PC-3 (cell line): ENCODE measurements at regions not wholly inside any gene's neighbourhood (a gene's known extent, or its start where the extent isn't known, plus 50 kb on each side); places are given as distances from the start of the nearest gene placed in this dataset.

Source experiments
- ATAC-seq: fragments of 200-7000 bp; cut with Tn5 transposase; 2 replicates; pipeline ENCODE4 v1.9.1; 2020; ENCODE audit warnings: mild to moderate bottlenecking, moderate library complexity
- BruUV-seq: library from RNA; stranded (reverse); fragments of 400-500 nt; replicated peaks from 2 replicates; lab custom pipeline; 2021; lab: Mats Ljungman, UMichigan
- CTCF ChIA-PET: fragments of 300-600 bp; sonication (Branson Sonifier 250); formaldehyde crosslinking; loops from one replicate; lab custom pipeline; 2022; ENCODE audit warnings: antibody characterized with exemption; lab: Charles Lee
- POLR2A ChIA-PET: fragments of 300-600 bp; sonication (Branson Sonifier 250); formaldehyde crosslinking; loops from one replicate; lab custom pipeline; 2022; ENCODE audit warnings: antibody characterized with exemption; ENCODE audit not compliant: unreplicated experiment; lab: Charles Lee
- DNase-seq: peaks from one replicate; pipeline ENCODE4 v3.0.0-alpha.2; 2015
- H2AFZ ChIP-seq: fragments of 300-600 bp; sonication (generic); 2 replicates; pipeline ENCODE4 v1.6.0; 2016; ENCODE audit warnings: antibody characterized with exemption, low read length
- H3F3A ChIP-seq: fragments of 300-600 bp; sonication (generic); one replicate; pipeline ENCODE4 v1.6.0; 2017; ENCODE audit warnings: antibody characterized with exemption, low read length, control low read depth, mild to moderate bottlenecking; ENCODE audit not compliant: unreplicated experiment
- H3K27ac ChIP-seq: fragments of 300-600 bp; sonication (generic); 2 replicates; pipeline ENCODE4 v1.5.1; 2016; ENCODE audit warnings: mild to moderate bottlenecking, low read length
- H3K27me3 ChIP-seq: fragments of 300-600 bp; sonication (generic); 2 replicates; pipeline ENCODE4 v1.6.1; 2016; ENCODE audit warnings: low read length, mixed read lengths
- H3K36me3 ChIP-seq: fragments of 300-600 bp; sonication (generic); 2 replicates; pipeline ENCODE4 v1.6.1; 2016; ENCODE audit warnings: low read depth, mixed run types, low read length, mixed read lengths
- H3K4me1 ChIP-seq: fragments of 300-600 bp; sonication (generic); 2 replicates; pipeline ENCODE4 v1.5.1; 2016; ENCODE audit warnings: low read length; ENCODE audit not compliant: insufficient read depth
- H3K4me2 ChIP-seq: fragments of 300-600 bp; sonication (generic); 2 replicates; pipeline ENCODE4 v1.6.0; 2016; ENCODE audit warnings: low read length
- H3K4me3 ChIP-seq: fragments of 300-600 bp; sonication (generic); 2 replicates; pipeline ENCODE4 v1.5.1; 2016; ENCODE audit warnings: mild to moderate bottlenecking, low read length, mixed read lengths
- H3K79me2 ChIP-seq: fragments of 300-600 bp; sonication (generic); 2 replicates; pipeline ENCODE4 v1.6.1; 2017; ENCODE audit warnings: low read length, mixed read lengths
- H3K9ac ChIP-seq: fragments of 300-600 bp; sonication (generic); 2 replicates; pipeline ENCODE4 v1.6.0; 2016; ENCODE audit warnings: mild to moderate bottlenecking, low read length
- H3K9me2 ChIP-seq: fragments of 300-600 bp; sonication (generic); replicated peaks from 2 replicates; pipeline ENCODE4 v1.6.1; 2016; ENCODE audit warnings: mixed run types, low read length, mixed read lengths
- H3K9me3 ChIP-seq: fragments of 300-600 bp; sonication (generic); 2 replicates; pipeline ENCODE4 v1.6.1; 2016; ENCODE audit warnings: low read length, mixed read lengths
- H4K20me1 ChIP-seq: fragments of 300-600 bp; sonication (generic); 2 replicates; pipeline ENCODE4 v1.6.1; 2016; ENCODE audit warnings: low read length, mixed read lengths
- CTCF ChIP-seq: fragments of 300-600 bp; sonication (generic); conservative IDR thresholded peaks from 2 replicates; pipeline ENCODE4 v1.5.1; 2017; ENCODE audit warnings: antibody characterized with exemption, low read depth, mild to moderate bottlenecking, low read length
- EZH2 ChIP-seq: fragments of 300-600 bp; sonication (generic); IDR thresholded peaks from one replicate; pipeline ENCODE4 v1.6.1; 2017; ENCODE audit warnings: antibody characterized with exemption, mild to moderate bottlenecking, low read length; ENCODE audit not compliant: unreplicated experiment
- EZH2phosphoT487 ChIP-seq: fragments of 300-600 bp; sonication (generic); IDR thresholded peaks from 2 replicates; pipeline ENCODE4 v1.6.1; 2018; ENCODE audit warnings: mild to moderate bottlenecking, antibody characterized with exemption, low read length, borderline replicate concordance
- intact Hi-C: fragments of 100-400 bp; cut with micrococcal nuclease; formaldehyde crosslinking; loops from 2 replicates; pipeline ENCODE4 v1.9.0; 2023

- intact Hi-C loops: no loop called here
- no peaks in the 10 kb centered on the region for H3K36me3 ChIP-seq
- H3K9ac ChIP-seq: no peak overlapping the region
- no peaks in the 10 kb centered on the region for H3K4me1 ChIP-seq
- no peak overlapping the region for H3K27ac ChIP-seq
- no peaks in the 10 kb centered on the region for H4K20me1 ChIP-seq
- H2AFZ ChIP-seq: no peak overlapping the region
- H3K27me3 ChIP-seq: no peaks in the 10 kb centered on the region
- BruUV-seq: no TSS peak
- ChIA-PET CTCF (no interaction called here), POLR2A (interaction anchor here (0.5 kb wide), 1 partner anchor 252 kb away, joined by 3 read pairs; no protein-coding TSS in a partner anchor)
- H3F3A ChIP-seq: no peaks in the 10 kb centered on the region
- no peak overlapping the region for H3K4me3 ChIP-seq
- no peaks in the 10 kb centered on the region for H3K9me3 ChIP-seq
- ATAC-seq (no peak), DNase-seq (no peak)
- TF ChIP-seq CTCF (no peak), EZH2 (no peak), EZH2phosphoT487 (no peak)
- no peak overlapping the region for H3K4me2 ChIP-seq
- no peaks in the 10 kb centered on the region for H3K9me2 ChIP-seq
- H3K79me2 ChIP-seq: no peaks in the 10 kb centered on the region
Measured at GRCh38 chr6:3643921-3644738, 107.4 kb downstream of the PXDC1 start.

GRCh38 chr6:3640868-3641267, 110.6 kb downstream of the PXDC1 start:
- Histone ChIP-seq H3K27me3 (no peaks in the 10 kb centered on the region), H3K4me3 (no peak overlapping the region), H2AFZ (no peak overlapping the region), H3K27ac (no peak overlapping the region), H3K4me1 (no peaks in the 10 kb centered on the region), H3K9me3 (no peaks in the 10 kb centered on the region), H4K20me1 (no peaks in the 10 kb centered on the region), H3K9me2 (no peaks in the 10 kb centered on the region), H3K36me3 (no peaks in the 10 kb centered on the region), H3F3A (no peaks in the 10 kb centered on the region), H3K79me2 (no peaks in the 10 kb centered on the region), H3K4me2 (no peak overlapping the region), H3K9ac (no peak overlapping the region)
- no TSS peak for BruUV-seq
- DNase-seq (no peak), ATAC-seq (no peak)
- TF ChIP-seq EZH2 (no peak), EZH2phosphoT487 (no peak), CTCF (no peak)
- intact Hi-C loops: no loop called here
- POLR2A ChIA-PET: no interaction called here
- CTCF ChIA-PET: no interaction called here

GRCh38 chr6:3638662-3639061, 112.9 kb downstream of the PXDC1 start:
- Histone ChIP-seq H4K20me1 (no peaks in the 10 kb centered on the region), H3K4me3 (no peak overlapping the region), H3F3A (no peaks in the 10 kb centered on the region), H3K9me2 (no peaks in the 10 kb centered on the region), H3K4me1 (no peaks in the 10 kb centered on the region), H3K27ac (no peak overlapping the region), H3K79me2 (no peaks in the 10 kb centered on the region), H3K9me3 (no peaks in the 10 kb centered on the region), H2AFZ (no peak overlapping the region), H3K36me3 (no peaks in the 10 kb centered on the region), H3K9ac (no peak overlapping the region), H3K27me3 (no peaks in the 10 kb centered on the region), H3K4me2 (no peak overlapping the region)
- intact Hi-C loops: no loop called here
- BruUV-seq: no TSS peak
- ATAC-seq: no peak
- CTCF ChIA-PET: no interaction called here
- DNase-seq: no peak
- POLR2A ChIA-PET: no interaction called here
- TF ChIP-seq EZH2phosphoT487 (no peak), CTCF (no peak), EZH2 (no peak)
